Keratinocyte (primary cell): ENCODE measurements at regions not wholly inside any gene's neighbourhood (a gene's known extent, or its start where the extent isn't known, plus 50 kb on each side); places are given as distances from the start of the nearest gene placed in this dataset.

Experiments
- CTCF ChIP-seq, 3 experiments: IDR thresholded peaks in 1 of 3; conservative IDR thresholded peaks in 1 of 3; optimal IDR thresholded peaks in 1 of 3; 2 replicates in 2 of 3; 3 replicates in 1 of 3; pipeline versions ENCODE3 to v1.5.1; 2011; ENCODE audit warnings: low read length in 3 of 3, mild to moderate bottlenecking in 3 of 3, moderate library complexity in 2 of 3, control low read depth in 1 of 3, inconsistent platforms in 1 of 3; ENCODE audit not compliant: insufficient read depth in 2 of 3; ENCODE audit errors: extremely low read depth in 1 of 3
- EZH2 ChIP-seq: IDR thresholded peaks from one replicate; pipeline ENCODE4 v1.6.1; 2012; ENCODE audit warnings: inconsistent platforms, mild to moderate bottlenecking, low read length, moderate library complexity

GRCh38 chr14:71789005-71789404, 143.2 kb upstream of the RGS6 start:
- TF ChIP-seq CTCF (optimal IDR thresholded peaks at IDR 0.05 in 1 of 3, IDR thresholded peaks at IDR 0.05 in 1 of 3, conservative IDR thresholded peaks at IDR 0.05 in 1 of 3; ENCODE audit: extremely low read depth in 1 of 3, insufficient read depth in 2 of 3, low read length in 3 of 3) (no peak), EZH2 (no peak)
